ENCODE measurements at regions not wholly inside any gene's neighbourhood (a gene's known extent, or its start where the extent isn't known, plus 50 kb on each side); places are given as distances from the start of the nearest gene placed in this dataset.

DNA sequence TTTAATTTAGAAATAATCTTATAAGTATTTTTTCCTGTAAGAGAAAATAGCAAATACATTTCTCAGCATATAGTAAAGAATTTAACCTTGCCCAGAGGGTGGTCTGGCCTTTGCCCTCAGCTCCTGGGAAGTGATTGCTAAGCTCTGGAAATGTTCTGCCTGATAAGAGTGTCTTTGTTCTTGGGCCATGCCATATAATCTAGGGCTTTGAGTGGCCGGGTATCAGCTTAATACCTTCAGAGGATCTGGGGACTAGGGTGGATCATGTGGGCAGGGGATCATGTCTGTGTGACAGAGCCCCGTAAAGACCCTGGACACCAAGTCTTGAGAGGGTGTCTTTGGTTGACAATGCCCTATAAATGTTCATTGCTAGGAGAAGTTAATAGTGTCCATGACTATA lies 1032.4 kb upstream of the MIR17HG start:
- TF ChIP-seq, protein P1, sequence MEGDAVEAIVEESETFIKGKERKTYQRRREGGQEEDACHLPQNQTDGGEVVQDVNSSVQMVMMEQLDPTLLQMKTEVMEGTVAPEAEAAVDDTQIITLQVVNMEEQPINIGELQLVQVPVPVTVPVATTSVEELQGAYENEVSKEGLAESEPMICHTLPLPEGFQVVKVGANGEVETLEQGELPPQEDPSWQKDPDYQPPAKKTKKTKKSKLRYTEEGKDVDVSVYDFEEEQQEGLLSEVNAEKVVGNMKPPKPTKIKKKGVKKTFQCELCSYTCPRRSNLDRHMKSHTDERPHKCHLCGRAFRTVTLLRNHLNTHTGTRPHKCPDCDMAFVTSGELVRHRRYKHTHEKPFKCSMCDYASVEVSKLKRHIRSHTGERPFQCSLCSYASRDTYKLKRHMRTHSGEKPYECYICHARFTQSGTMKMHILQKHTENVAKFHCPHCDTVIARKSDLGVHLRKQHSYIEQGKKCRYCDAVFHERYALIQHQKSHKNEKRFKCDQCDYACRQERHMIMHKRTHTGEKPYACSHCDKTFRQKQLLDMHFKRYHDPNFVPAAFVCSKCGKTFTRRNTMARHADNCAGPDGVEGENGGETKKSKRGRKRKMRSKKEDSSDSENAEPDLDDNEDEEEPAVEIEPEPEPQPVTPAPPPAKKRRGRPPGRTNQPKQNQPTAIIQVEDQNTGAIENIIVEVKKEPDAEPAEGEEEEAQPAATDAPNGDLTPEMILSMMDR (IDR thresholded peaks at IDR 0.05) = no peak
- TF ChIP-seq EZH2phosphoT487 (IDR thresholded peaks at IDR 0.05) (no peak), EZH2 (IDR thresholded peaks at IDR 0.05) (no peak)

Measured in neural progenitor cell (in vitro differentiated cells).